ENCODE measurements at regions not wholly inside any gene's neighbourhood (a gene's known extent, or its start where the extent isn't known, plus 50 kb on each side); places are given as distances from the start of the nearest gene placed in this dataset.

DNA sequence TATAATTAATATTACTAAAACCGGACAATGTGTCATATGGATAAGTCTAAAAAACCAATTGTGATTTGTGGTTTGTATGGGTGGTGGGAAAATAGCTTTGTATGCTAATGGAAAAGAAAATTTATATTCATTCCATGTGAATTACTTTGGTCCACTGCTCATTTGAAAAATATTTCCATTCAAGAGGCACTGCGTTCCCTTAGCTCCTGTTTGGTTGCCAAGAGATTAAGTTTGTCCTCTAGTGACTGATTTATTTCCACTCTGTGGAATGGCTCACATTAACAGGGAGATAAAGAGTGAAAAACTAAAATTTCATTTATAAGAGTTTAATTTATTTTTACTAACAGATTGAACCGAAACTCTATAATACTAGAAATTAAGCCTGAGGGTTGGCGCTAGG is 744.1 kb upstream of the CHRM3 start:
- ChIA-PET CTCF (no interaction called here), POLR2A (no interaction called here)
- TF ChIP-seq, protein P1, sequence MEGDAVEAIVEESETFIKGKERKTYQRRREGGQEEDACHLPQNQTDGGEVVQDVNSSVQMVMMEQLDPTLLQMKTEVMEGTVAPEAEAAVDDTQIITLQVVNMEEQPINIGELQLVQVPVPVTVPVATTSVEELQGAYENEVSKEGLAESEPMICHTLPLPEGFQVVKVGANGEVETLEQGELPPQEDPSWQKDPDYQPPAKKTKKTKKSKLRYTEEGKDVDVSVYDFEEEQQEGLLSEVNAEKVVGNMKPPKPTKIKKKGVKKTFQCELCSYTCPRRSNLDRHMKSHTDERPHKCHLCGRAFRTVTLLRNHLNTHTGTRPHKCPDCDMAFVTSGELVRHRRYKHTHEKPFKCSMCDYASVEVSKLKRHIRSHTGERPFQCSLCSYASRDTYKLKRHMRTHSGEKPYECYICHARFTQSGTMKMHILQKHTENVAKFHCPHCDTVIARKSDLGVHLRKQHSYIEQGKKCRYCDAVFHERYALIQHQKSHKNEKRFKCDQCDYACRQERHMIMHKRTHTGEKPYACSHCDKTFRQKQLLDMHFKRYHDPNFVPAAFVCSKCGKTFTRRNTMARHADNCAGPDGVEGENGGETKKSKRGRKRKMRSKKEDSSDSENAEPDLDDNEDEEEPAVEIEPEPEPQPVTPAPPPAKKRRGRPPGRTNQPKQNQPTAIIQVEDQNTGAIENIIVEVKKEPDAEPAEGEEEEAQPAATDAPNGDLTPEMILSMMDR (IDR thresholded peaks at IDR 0.05; ENCODE audit: control extremely low read depth, extremely low read depth, low read depth, missing control alignments), result no peak
- DNase-seq (ENCODE audit: extremely low spot score), result no peak

DNA sequence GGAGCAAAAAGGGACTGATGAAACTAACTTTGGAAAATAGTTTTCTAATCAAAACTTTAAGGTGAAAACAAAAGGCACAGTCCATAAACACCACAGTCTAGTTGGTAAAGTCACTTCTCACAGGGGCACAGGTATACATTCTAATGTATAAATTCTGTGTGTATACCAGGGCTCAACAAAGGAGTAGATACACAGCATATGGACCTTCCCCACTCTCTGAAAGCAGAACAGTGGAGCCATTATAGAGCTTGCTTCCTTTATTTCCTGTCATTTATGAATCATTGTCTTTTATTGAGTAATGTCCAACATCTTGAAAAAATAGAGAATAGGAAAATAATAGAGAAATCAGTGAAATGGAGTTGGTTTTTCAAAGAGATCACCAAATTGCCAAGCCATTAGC is 746.5 kb upstream of the CHRM3 start:
- TF ChIP-seq, protein P1 (IDR thresholded peaks at IDR 0.05; ENCODE audit: control extremely low read depth, extremely low read depth, low read depth, missing control alignments), result no peak
- DNase-seq (ENCODE audit: extremely low spot score), result no peak
- POLR2A ChIA-PET, result no interaction called here
- CTCF ChIA-PET, result interaction anchor here (1.2 to 1.5 kb wide), 2 partner anchors 13 kb away, joined by 3 to 4 read pairs; no protein-coding TSS in a partner anchor

DNA sequence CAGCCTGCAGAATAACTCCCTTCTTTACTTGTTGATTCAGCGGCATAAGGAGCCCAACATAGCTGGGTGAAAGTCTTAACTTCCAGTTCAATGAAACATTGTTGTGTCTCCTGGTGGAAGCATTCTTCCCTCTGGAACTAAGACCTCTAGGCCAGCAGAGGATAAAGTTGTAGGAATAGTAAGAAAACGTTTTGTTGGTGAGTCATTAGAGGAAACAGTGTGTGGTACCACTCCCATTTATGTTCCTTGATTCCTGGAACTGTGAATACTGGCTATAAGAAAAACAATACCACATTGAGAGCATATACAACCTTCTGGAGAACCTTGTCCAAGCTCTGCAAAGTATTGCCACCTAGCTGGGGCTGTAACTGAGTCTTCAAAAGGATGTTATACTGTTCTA is 737.4 kb upstream of the ZP4 start:
- POLR2A ChIA-PET, result no interaction called here
- CTCF ChIA-PET, result no interaction called here
- TF ChIP-seq, protein P1 (IDR thresholded peaks at IDR 0.05; ENCODE audit: control extremely low read depth, extremely low read depth, low read depth, missing control alignments), result no peak
- no peak for DNase-seq (ENCODE audit: extremely low spot score)

DNA sequence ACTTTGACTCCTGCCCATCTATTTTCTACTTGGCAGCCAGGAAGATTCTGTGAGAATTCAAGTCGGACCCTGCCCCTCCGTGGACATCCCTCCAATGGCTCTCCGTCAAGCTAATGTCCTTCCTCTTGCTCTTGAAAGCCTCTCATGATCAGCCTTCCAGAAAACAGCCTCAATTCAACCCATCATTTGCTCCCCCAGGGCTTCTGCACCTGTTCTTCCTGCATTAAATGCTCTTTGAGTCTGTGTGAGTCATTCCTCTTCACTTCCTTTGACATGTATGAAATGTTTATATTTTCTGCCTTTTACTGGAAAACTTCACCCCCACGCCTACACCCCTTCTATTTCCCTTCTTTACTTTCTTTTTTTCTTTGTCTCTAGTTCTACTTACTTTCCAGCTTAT is 734.1 kb upstream of the ZP4 start:
- ChIA-PET POLR2A (no interaction called here), CTCF (interaction anchor here (1.2 kb wide), 1 partner anchor 18 kb away, joined by 3 read pairs; no protein-coding TSS in a partner anchor)
- DNase-seq (ENCODE audit: extremely low spot score), result no peak
- TF ChIP-seq, protein P1 (IDR thresholded peaks at IDR 0.05; ENCODE audit: control extremely low read depth, extremely low read depth, low read depth, missing control alignments), result no peak

DNA sequence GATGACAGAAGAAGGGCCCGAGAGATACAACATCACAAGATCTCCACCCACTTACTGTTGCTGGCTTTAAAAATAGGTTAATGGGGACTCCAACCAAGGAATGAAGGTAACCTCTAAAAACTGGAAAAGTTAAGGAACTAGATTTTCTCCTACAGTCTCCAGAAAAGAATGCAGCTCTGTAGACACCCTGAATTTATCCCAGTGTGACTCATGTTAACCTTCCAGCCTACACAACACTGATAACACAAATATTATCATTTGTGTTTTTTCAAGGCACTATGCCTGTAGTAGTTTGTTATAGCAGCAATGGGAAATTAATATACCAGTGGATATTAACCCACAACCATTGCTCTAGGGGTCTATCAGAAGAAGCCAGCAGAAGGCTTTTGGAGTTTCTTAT is 730.7 kb upstream of the ZP4 start:
- TF ChIP-seq, protein P1 (IDR thresholded peaks at IDR 0.05; ENCODE audit: control extremely low read depth, extremely low read depth, low read depth, missing control alignments), result no peak
- no peak for DNase-seq (ENCODE audit: extremely low spot score)
- ChIA-PET POLR2A (no interaction called here), CTCF (no interaction called here)

DNA sequence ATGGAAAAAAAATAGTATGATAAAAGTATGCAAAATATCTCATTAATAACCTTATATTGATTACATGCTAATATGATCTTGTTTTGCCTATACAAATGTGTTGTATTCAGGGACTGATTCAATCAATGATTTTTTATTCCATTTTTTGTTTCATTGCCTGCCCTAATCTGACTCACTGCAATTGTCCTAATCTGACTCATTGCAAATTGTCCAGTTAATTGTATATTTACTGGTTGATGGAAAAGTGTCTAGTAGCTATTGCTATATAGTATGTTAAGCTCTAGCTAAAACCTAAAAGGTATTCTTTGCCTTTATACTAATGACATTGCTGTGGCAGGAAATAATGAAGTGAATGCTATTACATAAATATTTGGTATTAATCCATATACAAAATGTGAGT is 728.9 kb upstream of the ZP4 start:
- DNase-seq (ENCODE audit: extremely low spot score), result no peak
- CTCF ChIA-PET, result interaction anchor here (1.5 kb wide), 1 partner anchor 11 kb away, joined by 4 read pairs; no protein-coding TSS in a partner anchor
- TF ChIP-seq, protein P1 (IDR thresholded peaks at IDR 0.05; ENCODE audit: control extremely low read depth, extremely low read depth, low read depth, missing control alignments), result no peak
- POLR2A ChIA-PET, result no interaction called here

DNA sequence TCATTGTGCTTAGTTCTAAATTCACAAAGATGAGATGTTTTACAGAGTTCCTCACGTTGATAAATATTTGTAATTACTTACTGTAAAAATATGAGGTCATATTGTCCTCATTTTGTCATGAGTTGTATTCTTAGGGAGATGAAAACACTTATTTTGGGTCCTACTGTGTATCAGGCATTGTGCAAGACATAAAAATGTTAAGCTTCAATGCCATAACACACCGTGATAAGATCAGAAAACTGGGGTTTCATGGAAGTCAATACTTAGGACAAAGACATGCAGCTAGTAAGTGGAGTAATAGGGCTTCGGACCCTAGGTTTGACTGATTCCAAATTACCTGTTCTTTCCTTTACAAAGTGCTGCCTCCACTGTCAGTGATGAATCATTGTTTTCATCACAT is 720.7 kb upstream of the ZP4 start:
- DNase-seq (ENCODE audit: extremely low spot score), result no peak
- ChIA-PET CTCF (no interaction called here), POLR2A (no interaction called here)
- TF ChIP-seq, protein P1 (IDR thresholded peaks at IDR 0.05; ENCODE audit: control extremely low read depth, extremely low read depth, low read depth, missing control alignments), result no peak
